Coronary artery (tissue), 2 donors: ENCODE measurements at regions not wholly inside any gene's neighbourhood (a gene's known extent, or its start where the extent isn't known, plus 50 kb on each side); places are given as distances from the start of the nearest gene placed in this dataset.

Experiments
- DNase-seq: peaks from one replicate; pipeline ENCODE4 v3.0.0-alpha.2; 2017; ENCODE audit warnings: low spot score
- H3K27ac ChIP-seq, 2 donors: fragments of 200-600 bp; sonication (generic); one replicate each; pipeline ENCODE4 v1.5.1; 2016 to 2019
- H3K4me3 ChIP-seq: fragments of 200-600 bp; sonication (generic); 2 replicates; pipeline ENCODE4 v1.5.1; 2016; ENCODE audit warnings: mild to moderate bottlenecking, moderate library complexity
- CTCF ChIP-seq: fragments of 200-600 bp; sonication (generic); IDR thresholded peaks from one replicate; pipeline ENCODE4 v1.5.1; 2019; ENCODE audit warnings: antibody characterized with exemption

- Histone ChIP-seq H3K4me3 (no peak overlapping the region), H3K27ac (no peak overlapping the region)
- DNase-seq = no peak
- TF ChIP-seq CTCF = no peak
These were observed 1109.7 kb downstream of the FLRT2 start for GRCh38 chr14:86639666-86640065.

- no peak for TF ChIP-seq CTCF
- no peak overlapping the region for H3K4me3 ChIP-seq
- no peak for DNase-seq
- H3K27ac ChIP-seq = no peak overlapping the region
These were observed 1109.2 kb downstream of the FLRT2 start for GRCh38 chr14:86639146-86639545.

GRCh38 chr14:86627080-86627479 is 1097.1 kb downstream of the FLRT2 start:
- TF ChIP-seq CTCF = no peak
- DNase-seq = no peak
- Histone ChIP-seq H3K4me3 (no peak overlapping the region), H3K27ac (no peak overlapping the region)

GRCh38 chr14:86626530-86626929 is 1096.6 kb downstream of the FLRT2 start:
- H3K4me3 ChIP-seq = no peak overlapping the region
- no peak for TF ChIP-seq CTCF
- no peak for DNase-seq
- no peak overlapping the region for H3K27ac ChIP-seq

- no peak for TF ChIP-seq CTCF
- no peak for DNase-seq
- no peak overlapping the region for H3K4me3 ChIP-seq
- no peak overlapping the region for H3K27ac ChIP-seq
These were observed 1095.7 kb downstream of the FLRT2 start for GRCh38 chr14:86625637-86626036.

GRCh38 chr14:86619726-86620125 is 1089.8 kb downstream of the FLRT2 start:
- TF ChIP-seq CTCF = no peak
- Histone ChIP-seq H3K4me3 (no peak overlapping the region), H3K27ac (no peak overlapping the region)
- DNase-seq = no peak

- no peak overlapping the region for H3K4me3 ChIP-seq
- no peak for TF ChIP-seq CTCF
- no peak overlapping the region for H3K27ac ChIP-seq
- DNase-seq = no peak
These were observed 1083.8 kb downstream of the FLRT2 start for GRCh38 chr14:86613786-86614185.
